ENCODE measurements at regions not wholly inside any gene's neighbourhood (a gene's known extent, or its start where the extent isn't known, plus 50 kb on each side); places are given as distances from the start of the nearest gene placed in this dataset.

DNA sequence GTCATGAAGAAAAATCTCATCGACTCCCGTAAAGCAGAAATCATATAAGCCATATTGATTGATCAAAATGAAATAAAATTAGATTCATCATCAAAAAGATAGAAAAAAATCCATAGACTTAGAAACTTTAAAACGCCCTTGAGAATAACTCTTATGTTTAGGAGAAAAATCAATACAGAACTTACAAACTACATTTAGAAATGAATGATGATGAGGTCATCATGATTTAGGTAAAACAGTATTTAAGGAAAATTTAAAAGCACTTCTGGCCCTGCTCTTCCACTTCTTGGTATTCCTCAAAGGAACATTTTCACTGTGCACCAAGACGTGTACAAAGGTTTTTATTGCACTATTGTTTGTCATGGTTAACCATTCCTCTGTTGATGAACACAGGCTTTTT, 173.4 kb upstream of the PSMD7 start:
- ATAC-seq (ENCODE audit: low read depth) = no peak
- Histone ChIP-seq H3K4me3 (ENCODE audit: severe bottlenecking) (no peak overlapping the region), H3K4me1 (ENCODE audit: insufficient read depth, poor library complexity, severe bottlenecking) (peaks cover 10% of the 10 kb centered on the region), H3K27me3 (ENCODE audit: insufficient read depth, poor library complexity, severe bottlenecking) (no peaks in the 10 kb centered on the region), H3K36me3 (ENCODE audit: low read depth) (no peaks in the 10 kb centered on the region), H3K27ac (ENCODE audit: poor library complexity, severe bottlenecking) (no peak overlapping the region), H3K9me3 (ENCODE audit: severe bottlenecking) (peaks cover 7% of the 10 kb centered on the region)
- TF ChIP-seq, protein P1, sequence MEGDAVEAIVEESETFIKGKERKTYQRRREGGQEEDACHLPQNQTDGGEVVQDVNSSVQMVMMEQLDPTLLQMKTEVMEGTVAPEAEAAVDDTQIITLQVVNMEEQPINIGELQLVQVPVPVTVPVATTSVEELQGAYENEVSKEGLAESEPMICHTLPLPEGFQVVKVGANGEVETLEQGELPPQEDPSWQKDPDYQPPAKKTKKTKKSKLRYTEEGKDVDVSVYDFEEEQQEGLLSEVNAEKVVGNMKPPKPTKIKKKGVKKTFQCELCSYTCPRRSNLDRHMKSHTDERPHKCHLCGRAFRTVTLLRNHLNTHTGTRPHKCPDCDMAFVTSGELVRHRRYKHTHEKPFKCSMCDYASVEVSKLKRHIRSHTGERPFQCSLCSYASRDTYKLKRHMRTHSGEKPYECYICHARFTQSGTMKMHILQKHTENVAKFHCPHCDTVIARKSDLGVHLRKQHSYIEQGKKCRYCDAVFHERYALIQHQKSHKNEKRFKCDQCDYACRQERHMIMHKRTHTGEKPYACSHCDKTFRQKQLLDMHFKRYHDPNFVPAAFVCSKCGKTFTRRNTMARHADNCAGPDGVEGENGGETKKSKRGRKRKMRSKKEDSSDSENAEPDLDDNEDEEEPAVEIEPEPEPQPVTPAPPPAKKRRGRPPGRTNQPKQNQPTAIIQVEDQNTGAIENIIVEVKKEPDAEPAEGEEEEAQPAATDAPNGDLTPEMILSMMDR (IDR thresholded peaks at IDR 0.05; ENCODE audit: poor library complexity, severe bottlenecking) = no peak
- DNase-seq (ENCODE audit: low spot score) = no peak

DNA sequence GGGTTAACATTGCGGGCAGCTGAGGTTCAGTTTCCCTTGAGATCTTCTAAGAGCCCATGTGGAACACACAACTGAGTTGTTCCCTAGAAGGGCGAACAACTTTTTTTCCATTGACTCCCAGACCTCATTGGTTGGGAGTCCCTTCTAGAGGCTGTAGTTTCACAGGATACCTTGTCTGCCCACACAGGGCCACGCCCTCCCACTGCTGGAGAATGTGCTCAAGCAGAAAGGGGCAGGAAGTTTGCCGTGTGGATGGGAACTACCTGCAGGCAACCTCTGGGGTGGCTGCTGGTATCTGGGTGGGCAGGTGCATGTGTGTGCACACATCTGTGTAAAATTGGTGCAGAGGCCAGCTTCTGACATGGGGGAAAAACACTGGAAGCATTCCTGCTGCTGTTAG, 178.8 kb upstream of the PSMD7 start:
- no peak for ATAC-seq (ENCODE audit: low read depth)

DNA sequence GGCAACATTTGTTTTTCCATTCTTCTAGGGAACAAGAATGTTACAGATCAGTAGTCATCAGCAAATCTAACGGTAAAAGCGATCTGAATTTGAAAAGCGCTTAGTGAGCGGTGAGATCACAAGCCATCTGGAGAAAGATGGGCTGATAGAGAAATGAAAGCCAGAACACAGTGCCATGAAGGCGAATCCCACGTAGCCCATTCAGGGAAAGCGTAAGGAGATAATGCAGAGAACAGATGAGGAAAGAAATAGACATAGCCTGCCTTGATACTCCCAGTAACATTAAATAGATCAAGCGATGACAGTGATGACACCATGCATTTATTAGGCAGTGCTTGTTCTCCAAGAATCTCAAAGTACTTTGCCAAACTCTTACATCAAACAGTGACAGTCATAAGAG, 183.1 kb upstream of the PSMD7 start:
- DNase-seq (ENCODE audit: low spot score) = no peak
- Histone ChIP-seq H3K4me1 (ENCODE audit: insufficient read depth, poor library complexity, severe bottlenecking) (no peaks in the 10 kb centered on the region), H3K36me3 (ENCODE audit: low read depth) (no peaks in the 10 kb centered on the region), H3K27me3 (ENCODE audit: insufficient read depth, poor library complexity, severe bottlenecking) (no peaks in the 10 kb centered on the region), H3K4me3 (ENCODE audit: severe bottlenecking) (no peak overlapping the region), H3K9me3 (ENCODE audit: severe bottlenecking) (no peaks in the 10 kb centered on the region), H3K27ac (ENCODE audit: poor library complexity, severe bottlenecking) (no peak overlapping the region)
- TF ChIP-seq, protein P1 (IDR thresholded peaks at IDR 0.05; ENCODE audit: poor library complexity, severe bottlenecking) = no peak
- no peak for ATAC-seq (ENCODE audit: low read depth)

More for the DNA sequence above, 178.8 kb upstream of the PSMD7 start:
- Histone ChIP-seq H3K9me3 (ENCODE audit: severe bottlenecking) (no peaks in the 10 kb centered on the region), H3K36me3 (ENCODE audit: low read depth) (no peaks in the 10 kb centered on the region), H3K4me1 (ENCODE audit: insufficient read depth, poor library complexity, severe bottlenecking) (no peaks in the 10 kb centered on the region), H3K27me3 (ENCODE audit: insufficient read depth, poor library complexity, severe bottlenecking) (no peaks in the 10 kb centered on the region), H3K4me3 (ENCODE audit: severe bottlenecking) (no peak overlapping the region), H3K27ac (ENCODE audit: poor library complexity, severe bottlenecking) (no peak overlapping the region)
- TF ChIP-seq, protein P1 (IDR thresholded peaks at IDR 0.05; ENCODE audit: poor library complexity, severe bottlenecking) = no peak
- no peak for DNase-seq (ENCODE audit: low spot score)

DNA sequence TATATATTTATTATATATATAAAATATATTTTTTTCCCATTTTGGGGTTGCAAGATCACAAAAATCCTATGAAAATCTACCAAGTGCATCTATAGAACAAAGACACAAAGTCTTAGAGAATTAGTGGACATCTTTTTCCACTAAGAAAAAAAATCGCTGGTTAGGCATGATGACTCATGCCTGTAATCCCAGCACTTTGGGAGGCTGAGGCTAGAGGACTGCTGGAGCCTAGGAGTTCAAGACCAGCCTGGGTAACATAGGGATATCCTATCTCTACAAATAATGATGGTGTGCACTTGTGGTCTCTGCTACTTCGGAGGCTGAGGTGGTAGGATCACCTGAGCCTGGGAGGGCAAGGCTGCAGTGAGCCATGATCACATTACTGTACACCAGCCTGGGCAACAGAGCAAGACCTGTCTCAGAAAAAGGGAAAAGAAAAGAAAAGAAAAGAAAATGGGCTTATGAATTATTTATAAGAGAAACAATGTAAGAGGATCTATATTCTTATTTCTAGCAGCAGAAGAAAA, 185.1 kb upstream of the PSMD7 start:
- Histone ChIP-seq H3K27me3 (ENCODE audit: insufficient read depth, poor library complexity, severe bottlenecking) (no peaks in the 10 kb centered on the region), H3K27ac (ENCODE audit: poor library complexity, severe bottlenecking) (no peak overlapping the region), H3K4me3 (ENCODE audit: severe bottlenecking) (no peak overlapping the region), H3K9me3 (ENCODE audit: severe bottlenecking) (no peaks in the 10 kb centered on the region), H3K36me3 (ENCODE audit: low read depth) (no peaks in the 10 kb centered on the region), H3K4me1 (ENCODE audit: insufficient read depth, poor library complexity, severe bottlenecking) (no peaks in the 10 kb centered on the region)
- ATAC-seq (ENCODE audit: low read depth) (no peak), DNase-seq (ENCODE audit: low spot score) (no peak)
- TF ChIP-seq, protein P1 (IDR thresholded peaks at IDR 0.05; ENCODE audit: poor library complexity, severe bottlenecking) = no peak

DNA sequence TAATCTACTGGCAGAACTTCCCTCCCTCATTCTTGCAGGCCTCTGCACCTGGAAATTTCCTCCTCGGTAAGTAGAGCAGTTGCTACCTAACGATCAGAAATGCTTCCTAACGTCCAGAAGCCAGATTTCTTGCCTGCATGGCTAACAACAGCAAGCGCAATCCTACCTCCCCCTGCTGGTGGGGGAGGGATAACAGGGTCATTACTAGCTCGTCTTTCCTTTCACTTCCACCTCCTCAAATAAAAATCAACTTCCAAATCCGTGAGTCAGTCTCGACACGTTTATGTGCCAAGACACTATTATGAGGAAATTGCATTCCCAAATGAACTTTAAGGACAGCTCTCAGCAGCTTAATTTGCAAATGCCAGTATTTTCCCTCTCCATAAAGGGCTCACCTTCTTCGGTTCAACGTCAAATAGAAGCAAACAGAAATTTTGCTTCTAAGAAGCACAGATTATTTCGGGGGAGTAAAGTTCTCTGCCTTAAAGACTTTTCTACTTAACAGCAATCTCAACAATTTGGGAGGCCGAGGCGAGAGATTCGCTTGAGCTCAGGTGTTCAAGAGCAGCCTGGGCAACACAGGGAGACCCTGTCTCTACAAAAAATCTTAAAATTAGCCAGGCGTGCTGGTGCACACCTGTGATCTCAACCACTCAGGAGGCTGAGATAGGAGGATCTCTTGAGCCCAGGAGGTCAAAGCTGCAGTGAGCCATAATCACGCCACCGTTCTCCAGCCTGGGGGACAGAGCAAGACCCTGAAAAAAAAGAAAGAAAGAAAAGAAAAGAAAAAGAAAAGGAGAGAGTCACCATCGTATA, 188.6 kb upstream of the PSMD7 start:
- ATAC-seq (ENCODE audit: low read depth) (no peak), DNase-seq (ENCODE audit: low spot score) (no peak)
- Histone ChIP-seq H3K27me3 (ENCODE audit: insufficient read depth, poor library complexity, severe bottlenecking) (no peaks in the 10 kb centered on the region), H3K27ac (ENCODE audit: poor library complexity, severe bottlenecking) (no peak overlapping the region), H3K36me3 (ENCODE audit: low read depth) (no peaks in the 10 kb centered on the region), H3K4me1 (ENCODE audit: insufficient read depth, poor library complexity, severe bottlenecking) (no peaks in the 10 kb centered on the region), H3K9me3 (ENCODE audit: severe bottlenecking) (no peaks in the 10 kb centered on the region), H3K4me3 (ENCODE audit: severe bottlenecking) (no peak overlapping the region)
- TF ChIP-seq, protein P1 (IDR thresholded peaks at IDR 0.05; ENCODE audit: poor library complexity, severe bottlenecking) = peak; percentile 55
